Inferior parietal cortex (tissue), 1 donor: ENCODE measurements at regions not wholly inside any gene's neighbourhood (a gene's known extent, or its start where the extent isn't known, plus 50 kb on each side); places are given as distances from the start of the nearest gene placed in this dataset.

ENCODE experiments used
- DNase-seq: peaks from one replicate; pipeline ENCODE4 v3.0.0-alpha.2; 2016; ENCODE audit errors: extremely low spot score

- peak; percentile 38 for DNase-seq
These were observed 115.8 kb downstream of the SLC25A47 start for GRCh38 chr14:100438678-100439592.

GRCh38 chr14:100439781-100440180 lies 116.6 kb downstream of the SLC25A47 start:
- DNase-seq: no peak

GRCh38 chr14:100440207-100440631 lies 117.1 kb downstream of the SLC25A47 start:
- DNase-seq: peak; percentile 77

GRCh38 chr14:100440758-100441203 lies 117.6 kb downstream of the SLC25A47 start:
- DNase-seq: no peak

DNA sequence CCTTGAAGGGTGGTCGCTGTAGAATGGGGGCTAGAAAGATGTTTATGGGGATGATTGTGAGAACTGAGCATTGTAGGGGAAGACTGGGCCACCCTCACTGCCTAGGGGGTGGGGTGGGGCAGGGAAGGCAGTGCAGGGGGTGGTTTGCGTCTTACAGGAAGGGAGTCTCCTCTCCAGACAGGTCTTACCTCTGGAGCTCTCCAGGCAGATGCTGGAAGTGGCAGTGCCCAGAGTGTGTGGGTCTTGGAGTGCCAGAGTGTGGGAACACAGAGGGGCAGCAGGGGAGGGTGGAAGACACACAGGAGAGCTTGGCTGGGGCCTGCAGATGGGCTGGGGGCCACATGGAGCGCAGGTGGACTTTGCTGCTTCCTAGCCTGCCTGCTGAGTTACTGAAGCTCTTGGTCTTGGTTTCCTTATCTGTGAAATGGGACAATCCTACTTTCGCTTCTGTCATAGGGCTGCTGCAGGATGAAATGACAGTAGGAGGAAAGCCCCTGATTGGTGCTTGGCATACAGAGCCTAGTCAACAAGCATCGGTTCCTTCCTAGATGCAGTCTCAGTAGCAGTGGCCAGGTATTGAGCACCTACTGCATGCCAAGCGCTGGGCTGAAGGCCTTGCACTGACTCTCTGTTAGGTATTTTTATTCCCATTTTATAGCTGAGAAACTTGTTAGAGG lies 118.3 kb downstream of the SLC25A47 start:
- no peak for DNase-seq

GRCh38 chr14:100442036-100442435 lies 118.9 kb downstream of the SLC25A47 start:
- DNase-seq: no peak

DNA sequence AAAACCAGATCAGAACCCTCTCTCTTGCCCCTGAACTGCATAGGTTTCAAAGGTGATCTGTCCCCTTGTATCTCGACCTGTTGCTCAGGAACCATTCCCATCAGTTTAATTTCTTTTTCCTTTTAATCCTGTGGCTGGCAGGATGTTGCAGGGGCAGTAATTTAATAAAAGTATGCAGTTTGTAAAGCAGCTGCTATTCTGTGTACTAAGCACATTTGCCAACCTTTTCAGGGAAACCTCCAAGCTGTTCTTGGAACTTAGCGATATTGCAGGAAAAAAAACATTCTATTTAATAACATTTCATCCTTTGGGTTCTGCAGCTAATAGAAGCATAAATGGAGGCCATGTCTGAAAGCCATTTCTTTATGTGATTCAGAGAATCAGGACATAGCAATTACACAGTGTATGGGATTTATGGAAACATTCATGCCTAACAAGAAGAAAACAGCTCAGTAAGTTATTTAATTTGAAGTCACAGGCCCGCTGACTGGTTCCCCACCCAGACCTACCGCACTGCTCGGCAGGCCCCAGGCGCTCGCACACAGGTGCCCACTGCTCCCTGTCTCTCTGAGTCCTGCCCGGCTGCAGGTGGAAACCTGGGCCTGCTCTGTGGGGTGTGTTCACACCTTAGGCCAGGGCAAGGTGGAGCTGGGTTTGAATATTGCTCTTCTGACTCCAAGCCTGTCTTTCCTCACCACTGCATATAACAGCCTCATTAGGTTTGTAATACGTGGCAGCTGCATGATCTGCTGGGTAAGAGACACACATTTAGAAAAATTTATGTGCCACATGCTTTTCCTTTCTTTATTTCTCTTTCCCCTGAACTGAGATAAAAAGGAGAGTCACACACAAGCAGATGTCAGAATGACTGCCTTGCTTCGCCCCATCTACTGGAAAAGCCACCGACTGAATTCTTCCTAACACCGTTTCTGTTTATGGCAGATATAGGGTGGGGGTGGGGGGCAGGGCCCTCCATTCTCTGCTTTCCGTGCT lies 119.7 kb downstream of the SLC25A47 start:
- no peak for DNase-seq

DNA sequence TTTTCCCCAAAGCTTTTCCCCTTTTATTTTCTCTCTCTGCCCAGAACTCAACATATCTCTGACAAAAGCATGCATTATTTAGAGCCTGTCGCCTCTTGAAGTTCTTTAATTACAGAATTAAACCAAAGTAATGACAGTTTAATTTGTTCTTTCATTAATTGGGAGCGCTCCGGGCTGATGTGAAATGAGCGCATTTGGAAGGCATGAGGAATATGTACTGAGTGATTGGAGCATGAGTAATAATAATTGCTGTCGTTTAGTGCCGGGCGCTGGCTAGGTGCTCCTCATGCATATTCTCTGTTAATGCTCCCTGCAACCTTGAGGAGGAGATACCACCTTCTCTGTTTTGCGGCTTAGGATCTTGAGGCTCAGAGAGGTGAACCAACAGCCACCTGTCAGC lies 120.5 kb downstream of the SLC25A47 start:
- DNase-seq: no peak

GRCh38 chr14:100445436-100446088 lies 122.4 kb downstream of the SLC25A47 start:
- no peak for DNase-seq

DNA sequence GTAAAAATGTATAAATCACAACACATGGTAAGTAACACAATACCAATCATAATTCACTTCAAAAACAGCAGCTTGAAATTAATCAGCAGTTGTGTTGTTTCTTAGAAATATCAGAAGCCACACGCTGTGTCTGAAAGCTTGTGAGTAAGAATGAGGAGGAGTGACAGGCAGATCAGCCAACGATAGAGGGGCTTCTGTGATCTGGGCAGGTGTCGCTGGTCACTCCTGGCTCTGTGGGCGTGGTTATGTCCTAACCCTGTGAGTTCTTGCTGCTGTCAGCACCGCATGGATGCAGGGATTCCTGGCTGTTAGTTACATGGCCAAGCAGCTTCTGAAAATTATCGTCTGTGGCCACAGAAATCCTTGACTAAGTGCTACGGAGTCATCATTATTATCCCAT lies 123.4 kb downstream of the SLC25A47 start:
- DNase-seq: no peak

GRCh38 chr14:100448376-100448775 lies 125.2 kb downstream of the SLC25A47 start:
- no peak for DNase-seq

DNA sequence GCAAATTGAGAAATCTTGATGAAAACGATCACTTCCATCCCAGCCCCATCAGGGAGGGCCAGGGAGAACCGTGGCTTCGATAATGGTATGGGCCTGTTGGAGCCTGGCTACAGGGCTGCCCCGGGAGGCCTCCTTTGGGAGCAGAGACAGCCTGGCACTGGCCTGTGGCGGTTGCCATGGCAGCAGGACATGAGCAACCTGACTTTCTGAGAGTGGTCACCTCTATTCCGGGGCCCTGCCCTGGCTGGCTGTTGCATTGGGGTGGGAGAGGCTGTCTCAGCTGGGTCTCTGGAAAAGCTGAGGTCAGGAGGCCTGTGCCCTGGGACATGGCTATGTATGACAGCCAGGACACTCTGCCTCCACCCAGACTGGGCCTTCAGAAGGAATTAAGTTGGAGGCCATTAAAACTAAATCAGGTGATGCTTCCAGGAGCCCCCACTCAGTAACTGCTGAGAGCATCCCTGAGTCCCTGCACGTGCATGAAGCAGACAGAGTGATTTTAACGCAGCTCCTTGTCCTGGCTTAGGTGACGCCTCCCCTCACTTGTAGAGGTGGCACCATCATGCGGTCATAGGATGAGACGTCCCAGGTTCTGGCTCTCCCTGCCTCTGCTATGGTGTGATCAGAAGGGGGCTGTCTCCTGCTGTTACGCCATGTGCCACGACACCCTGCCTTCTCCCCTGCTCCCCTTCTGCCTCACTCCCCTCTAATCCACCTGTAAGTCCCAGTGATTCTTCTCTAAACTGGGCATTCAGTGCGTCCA lies 126.3 kb downstream of the SLC25A47 start:
- no peak for DNase-seq

DNA sequence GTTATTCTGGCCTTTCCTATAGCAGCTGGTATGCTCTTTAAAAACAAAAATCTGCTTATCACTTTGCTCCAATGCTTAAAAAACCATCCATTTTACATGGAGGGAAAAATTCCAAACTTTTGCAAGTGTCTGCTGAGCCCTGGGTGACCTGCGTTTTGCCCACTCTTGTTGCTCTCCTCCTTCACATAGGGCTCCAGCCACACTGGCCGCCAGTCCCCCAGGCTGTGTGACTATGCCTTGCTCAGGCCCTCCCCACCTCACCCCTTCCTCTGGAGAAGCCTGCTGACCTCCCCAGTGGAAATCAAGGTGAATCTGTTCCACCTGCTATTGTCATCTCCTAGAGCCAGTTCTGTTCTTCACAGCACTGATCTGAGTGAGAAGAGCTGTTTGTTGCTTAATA lies 126.9 kb downstream of the SLC25A47 start:
- no peak for DNase-seq

DNA sequence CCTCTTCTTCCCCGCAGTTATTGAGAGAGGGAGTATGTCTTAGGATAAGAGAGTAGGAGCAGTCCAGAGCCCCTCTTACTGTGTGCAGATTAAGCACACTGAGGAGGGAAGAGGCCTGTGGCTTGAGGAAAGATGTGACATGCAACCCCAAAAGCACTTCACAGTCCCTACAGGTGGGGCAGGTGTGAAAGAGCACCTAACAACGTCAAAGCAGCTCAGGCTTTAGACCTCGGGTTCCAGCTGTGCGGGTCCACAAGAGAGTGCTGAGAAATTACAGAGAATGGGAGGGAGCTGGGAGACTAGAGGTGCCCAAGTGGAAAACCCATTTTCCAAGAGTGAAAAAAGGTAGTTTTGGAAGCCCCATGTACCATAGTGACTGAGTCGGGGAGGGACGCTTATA lies 127.6 kb downstream of the SLC25A47 start:
- no peak for DNase-seq

- DNase-seq: no peak
These were observed 128.1 kb downstream of the SLC25A47 start for GRCh38 chr14:100451264-100451663.

GRCh38 chr14:100453930-100454329 lies 130.8 kb downstream of the SLC25A47 start:
- DNase-seq: no peak

GRCh38 chr14:100454437-100454836 lies 131.3 kb downstream of the SLC25A47 start:
- no peak for DNase-seq

DNA sequence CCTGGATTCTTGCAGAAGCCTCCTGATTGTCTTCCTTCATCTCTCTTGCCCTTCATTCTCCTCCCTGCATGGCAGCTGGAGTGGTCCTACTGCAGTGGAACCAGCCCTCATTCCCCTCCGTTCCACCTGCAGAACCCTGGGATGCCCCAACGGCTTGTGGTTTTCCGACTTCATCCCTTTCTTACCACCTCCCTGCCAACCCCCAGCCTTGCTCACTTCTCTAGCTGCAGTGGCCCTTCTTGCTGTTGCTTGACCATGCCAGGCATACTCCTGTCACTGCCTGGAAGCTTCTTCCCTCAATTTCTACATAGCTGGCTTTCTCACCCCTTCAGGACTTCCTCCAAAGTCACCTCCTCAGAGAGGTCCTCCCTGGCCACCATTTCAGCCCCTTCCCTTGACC lies 123.3 kb downstream of the BEGAIN start:
- no peak for DNase-seq

- no peak for DNase-seq
These were observed 120.9 kb downstream of the BEGAIN start for GRCh38 chr14:100466111-100466856.
